SK-N-SH treated with all-trans-retinoic acid at 6 μM for 48 hours (cell line): ENCODE measurements at regions not wholly inside any gene's neighbourhood (a gene's known extent, or its start where the extent isn't known, plus 50 kb on each side); places are given as distances from the start of the nearest gene placed in this dataset.

Experiments
- ARNTL ChIP-seq: fragments of 450-650 bp; formaldehyde crosslinking; IDR thresholded peaks from 2 replicates; pipeline ENCODE4 v1.5.0; 2020; ENCODE audit warnings: low read depth, mild to moderate bottlenecking, moderate library complexity, borderline replicate concordance
- BACH2 ChIP-seq: fragments of 250-450 bp; sonication (Bioruptor Pico); IDR thresholded peaks from 2 replicates; pipeline ENCODE4 v1.9.0; 2021; ENCODE audit warnings: mild to moderate bottlenecking, borderline replicate concordance
- CSDC2 ChIP-seq: fragments of 250-450 bp; sonication (Bioruptor Pico); IDR thresholded peaks from 2 replicates; pipeline ENCODE4 v1.5.0; 2020; ENCODE audit warnings: mild to moderate bottlenecking, moderate library complexity
- ESRRG ChIP-seq: fragments of 250-450 bp; sonication (Bioruptor Pico); IDR thresholded peaks from 2 replicates; pipeline ENCODE4 v1.6.1; 2021; ENCODE audit warnings: mild to moderate bottlenecking
- GLIS3 ChIP-seq: fragments of 250-450 bp; sonication (Bioruptor Pico); IDR thresholded peaks from 2 replicates; pipeline ENCODE4 v1.5.0; 2020; ENCODE audit warnings: mild to moderate bottlenecking, moderate library complexity
- PATZ1 ChIP-seq: fragments of 250-450 bp; sonication (Bioruptor Pico); IDR thresholded peaks from 2 replicates; pipeline ENCODE4 v1.8.0; 2020; ENCODE audit warnings: mild to moderate bottlenecking, moderate library complexity, borderline replicate concordance
- SNAI2 ChIP-seq: fragments of 250-450 bp; sonication (Bioruptor Pico); IDR thresholded peaks from 2 replicates; pipeline ENCODE4 v1.5.0; 2020; ENCODE audit warnings: mild to moderate bottlenecking, moderate library complexity
- ZFP30 ChIP-seq: fragments of 450-650 bp; formaldehyde crosslinking; IDR thresholded peaks from 2 replicates; pipeline ENCODE4 v1.5.0; 2022; ENCODE audit warnings: mild to moderate bottlenecking, moderate library complexity
- ZNF565 ChIP-seq: fragments of 450-650 bp; formaldehyde crosslinking; conservative IDR thresholded peaks from 2 replicates; pipeline ENCODE4 v1.5.0; 2020; ENCODE audit warnings: low read depth, mild to moderate bottlenecking, moderate library complexity
- ZNF8 ChIP-seq: fragments of 450-650 bp; formaldehyde crosslinking; IDR thresholded peaks from 2 replicates; pipeline ENCODE4 v1.5.0; 2020; ENCODE audit warnings: mild to moderate bottlenecking, moderate library complexity
- TF ChIP-seq, protein P1 (sequence below): fragments of 250-450 bp; sonication (Bioruptor Pico); IDR thresholded peaks from 2 replicates; pipeline ENCODE4 v1.5.1; 2021; ENCODE audit warnings: mild to moderate bottlenecking, moderate library complexity
- TF ChIP-seq, protein P2 (sequence below): fragments of 250-450 bp; sonication (Bioruptor Pico); IDR thresholded peaks from 2 replicates; pipeline ENCODE4 v1.8.0; 2021; ENCODE audit warnings: low read depth, mild to moderate bottlenecking, moderate library complexity, borderline replicate concordance
- TF ChIP-seq, protein P3 (sequence below): fragments of 250-450 bp; sonication (Bioruptor Pico); IDR thresholded peaks from 2 replicates; pipeline ENCODE4 v1.5.1; 2020; ENCODE audit warnings: low read depth, mild to moderate bottlenecking, moderate library complexity

DNA sequence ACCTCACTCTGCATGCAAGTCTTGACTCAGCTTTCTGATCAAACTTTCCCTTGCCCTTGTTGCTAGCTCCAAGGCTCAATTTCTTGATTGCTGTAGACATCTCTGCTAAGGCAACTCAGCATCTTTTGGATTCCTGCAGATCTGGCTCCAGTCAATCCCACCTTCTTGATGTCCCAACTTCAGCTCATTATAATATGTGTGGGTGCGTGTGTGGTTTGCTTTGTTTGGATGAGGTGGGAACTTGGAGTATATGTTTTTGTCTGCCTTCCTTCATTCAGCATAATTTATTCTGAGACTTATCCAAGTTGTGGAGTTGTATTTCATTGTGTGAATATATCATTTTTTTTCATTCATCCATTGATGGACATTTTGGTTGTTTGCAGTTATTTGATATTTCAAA, 364.8 kb upstream of the IGFBP3 start:
- TF ChIP-seq PATZ1 (no peak), BACH2 (no peak), ZNF8 (no peak), ESRRG (CRISPR knock-in tag) (no peak), GLIS3 (CRISPR knock-in tag) (no peak), ARNTL (no peak), SNAI2 (CRISPR knock-in tag) (no peak), ZFP30 (CRISPR knock-in tag) (no peak), ZNF565 (CRISPR knock-in tag) (no peak), CSDC2 (no peak)
- TF ChIP-seq, protein P1, sequence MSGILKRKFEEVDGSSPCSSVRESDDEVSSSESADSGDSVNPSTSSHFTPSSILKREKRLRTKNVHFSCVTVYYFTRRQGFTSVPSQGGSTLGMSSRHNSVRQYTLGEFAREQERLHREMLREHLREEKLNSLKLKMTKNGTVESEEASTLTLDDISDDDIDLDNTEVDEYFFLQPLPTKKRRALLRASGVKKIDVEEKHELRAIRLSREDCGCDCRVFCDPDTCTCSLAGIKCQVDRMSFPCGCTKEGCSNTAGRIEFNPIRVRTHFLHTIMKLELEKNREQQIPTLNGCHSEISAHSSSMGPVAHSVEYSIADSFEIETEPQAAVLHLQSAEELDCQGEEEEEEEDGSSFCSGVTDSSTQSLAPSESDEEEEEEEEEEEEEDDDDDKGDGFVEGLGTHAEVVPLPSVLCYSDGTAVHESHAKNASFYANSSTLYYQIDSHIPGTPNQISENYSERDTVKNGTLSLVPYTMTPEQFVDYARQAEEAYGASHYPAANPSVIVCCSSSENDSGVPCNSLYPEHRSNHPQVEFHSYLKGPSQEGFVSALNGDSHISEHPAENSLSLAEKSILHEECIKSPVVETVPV: no peak
- TF ChIP-seq, protein P2, sequence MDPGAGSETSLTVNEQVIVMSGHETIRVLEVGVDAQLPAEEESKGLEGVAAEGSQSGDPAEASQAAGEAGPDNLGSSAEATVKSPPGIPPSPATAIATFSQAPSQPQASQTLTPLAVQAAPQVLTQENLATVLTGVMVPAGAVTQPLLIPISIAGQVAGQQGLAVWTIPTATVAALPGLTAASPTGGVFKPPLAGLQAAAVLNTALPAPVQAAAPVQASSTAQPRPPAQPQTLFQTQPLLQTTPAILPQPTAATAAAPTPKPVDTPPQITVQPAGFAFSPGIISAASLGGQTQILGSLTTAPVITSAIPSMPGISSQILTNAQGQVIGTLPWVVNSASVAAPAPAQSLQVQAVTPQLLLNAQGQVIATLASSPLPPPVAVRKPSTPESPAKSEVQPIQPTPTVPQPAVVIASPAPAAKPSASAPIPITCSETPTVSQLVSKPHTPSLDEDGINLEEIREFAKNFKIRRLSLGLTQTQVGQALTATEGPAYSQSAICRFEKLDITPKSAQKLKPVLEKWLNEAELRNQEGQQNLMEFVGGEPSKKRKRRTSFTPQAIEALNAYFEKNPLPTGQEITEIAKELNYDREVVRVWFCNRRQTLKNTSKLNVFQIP (CRISPR knock-in tag): no peak
- TF ChIP-seq, protein P3, sequence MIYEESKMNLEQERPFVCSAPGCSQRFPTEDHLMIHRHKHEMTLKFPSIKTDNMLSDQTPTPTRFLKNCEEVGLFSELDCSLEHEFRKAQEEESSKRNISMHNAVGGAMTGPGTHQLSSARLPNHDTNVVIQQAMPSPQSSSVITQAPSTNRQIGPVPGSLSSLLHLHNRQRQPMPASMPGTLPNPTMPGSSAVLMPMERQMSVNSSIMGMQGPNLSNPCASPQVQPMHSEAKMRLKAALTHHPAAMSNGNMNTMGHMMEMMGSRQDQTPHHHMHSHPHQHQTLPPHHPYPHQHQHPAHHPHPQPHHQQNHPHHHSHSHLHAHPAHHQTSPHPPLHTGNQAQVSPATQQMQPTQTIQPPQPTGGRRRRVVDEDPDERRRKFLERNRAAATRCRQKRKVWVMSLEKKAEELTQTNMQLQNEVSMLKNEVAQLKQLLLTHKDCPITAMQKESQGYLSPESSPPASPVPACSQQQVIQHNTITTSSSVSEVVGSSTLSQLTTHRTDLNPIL (CRISPR knock-in tag): no peak
